ENCODE measurements at regions not wholly inside any gene's neighbourhood (a gene's known extent, or its start where the extent isn't known, plus 50 kb on each side); places are given as distances from the start of the nearest gene placed in this dataset.

DNA sequence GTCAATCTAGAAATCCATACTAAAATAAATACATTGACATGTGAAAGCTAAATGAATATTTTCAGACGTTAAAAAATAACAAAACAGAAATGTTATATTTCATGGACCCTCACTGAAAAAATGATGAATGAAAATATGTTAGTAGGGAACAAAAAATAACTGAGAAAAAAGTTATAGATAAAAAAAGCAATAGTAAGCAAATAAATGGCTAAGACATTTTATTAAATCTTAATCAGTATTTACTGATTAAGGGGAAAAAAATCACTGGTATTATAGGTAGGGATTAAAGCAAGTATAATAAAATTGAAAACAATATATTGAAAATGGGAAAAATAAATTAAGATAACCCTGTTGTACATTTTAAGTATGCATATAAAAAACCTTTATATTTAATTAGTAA is 468.1 kb upstream of the MANEA start:
- DNase-seq: no peak
- Histone ChIP-seq H3K36me3 (no peaks in the 10 kb centered on the region), H3K4me1 (no peaks in the 10 kb centered on the region), H3K4me3 (no peak overlapping the region), H3K9me3 (no peaks in the 10 kb centered on the region), H3K27ac (no peak overlapping the region), H3K27me3 (no peaks in the 10 kb centered on the region)
- WGBS, 2 donors: 65 to 68% methylated on average over 1 of the region's 1 CpG
- intact Hi-C loops (cut with DNase I): no loop called here
- no peak for TF ChIP-seq POLR2A (IDR thresholded peaks at IDR 0.05)

DNA sequence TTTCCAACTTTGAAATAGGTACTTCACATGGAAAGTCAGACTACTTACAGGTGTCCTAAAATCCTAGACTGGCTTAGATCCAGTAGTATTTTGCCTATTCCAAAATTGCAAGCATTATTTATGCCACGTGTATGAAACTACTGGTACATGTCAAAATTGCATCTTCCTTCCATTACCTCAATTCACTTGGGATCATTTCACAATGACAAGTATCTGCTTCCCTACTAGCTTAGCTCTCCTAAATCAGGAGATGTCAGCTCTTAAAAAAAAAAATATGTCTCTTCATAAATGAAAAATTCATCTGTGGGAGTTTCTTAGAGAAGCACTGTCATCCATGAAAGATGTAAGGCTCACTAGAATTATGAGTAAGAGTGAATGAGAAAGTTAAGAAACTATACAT is 466.6 kb upstream of the MANEA start:
- Histone ChIP-seq H3K27me3 (no peaks in the 10 kb centered on the region), H3K9me3 (no peaks in the 10 kb centered on the region), H3K27ac (no peak overlapping the region), H3K4me3 (no peak overlapping the region), H3K4me1 (no peaks in the 10 kb centered on the region), H3K36me3 (no peaks in the 10 kb centered on the region)
- intact Hi-C loops (cut with DNase I): no loop called here
- TF ChIP-seq EP300 (IDR thresholded peaks at IDR 0.05) (no peak), POLR2A (IDR thresholded peaks at IDR 0.05) (no peak), POLR2AphosphoS5 (IDR thresholded peaks at IDR 0.05) (no peak)
- TF ChIP-seq, protein P1, sequence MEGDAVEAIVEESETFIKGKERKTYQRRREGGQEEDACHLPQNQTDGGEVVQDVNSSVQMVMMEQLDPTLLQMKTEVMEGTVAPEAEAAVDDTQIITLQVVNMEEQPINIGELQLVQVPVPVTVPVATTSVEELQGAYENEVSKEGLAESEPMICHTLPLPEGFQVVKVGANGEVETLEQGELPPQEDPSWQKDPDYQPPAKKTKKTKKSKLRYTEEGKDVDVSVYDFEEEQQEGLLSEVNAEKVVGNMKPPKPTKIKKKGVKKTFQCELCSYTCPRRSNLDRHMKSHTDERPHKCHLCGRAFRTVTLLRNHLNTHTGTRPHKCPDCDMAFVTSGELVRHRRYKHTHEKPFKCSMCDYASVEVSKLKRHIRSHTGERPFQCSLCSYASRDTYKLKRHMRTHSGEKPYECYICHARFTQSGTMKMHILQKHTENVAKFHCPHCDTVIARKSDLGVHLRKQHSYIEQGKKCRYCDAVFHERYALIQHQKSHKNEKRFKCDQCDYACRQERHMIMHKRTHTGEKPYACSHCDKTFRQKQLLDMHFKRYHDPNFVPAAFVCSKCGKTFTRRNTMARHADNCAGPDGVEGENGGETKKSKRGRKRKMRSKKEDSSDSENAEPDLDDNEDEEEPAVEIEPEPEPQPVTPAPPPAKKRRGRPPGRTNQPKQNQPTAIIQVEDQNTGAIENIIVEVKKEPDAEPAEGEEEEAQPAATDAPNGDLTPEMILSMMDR (IDR thresholded peaks at IDR 0.05): no peak
- DNase-seq: no peak
- WGBS, 2 donors: 27 to 55% methylated on average over 1 of the region's 1 CpG

DNA sequence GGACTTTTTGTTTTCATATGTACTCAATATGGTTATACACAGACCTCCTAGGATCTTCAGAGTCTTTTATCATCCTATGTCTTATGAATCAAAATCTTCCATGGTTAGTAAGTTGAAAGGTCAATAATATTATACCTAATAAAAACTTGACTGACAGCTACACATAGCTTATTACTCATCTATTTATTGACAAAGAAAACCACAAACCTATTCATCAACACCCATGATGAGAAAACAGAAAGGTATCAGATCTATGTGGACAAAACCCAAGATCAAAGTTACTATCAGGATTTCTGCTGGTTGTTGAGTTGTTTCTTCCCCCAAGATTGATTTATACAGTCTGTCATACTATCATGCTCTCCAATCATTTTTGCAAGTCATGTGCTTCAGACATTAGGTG is 460.1 kb upstream of the MANEA start:
- TF ChIP-seq, protein P1 (IDR thresholded peaks at IDR 0.05): no peak
- TF ChIP-seq POLR2AphosphoS5 (IDR thresholded peaks at IDR 0.05) (no peak), EP300 (IDR thresholded peaks at IDR 0.05) (no peak), POLR2A (IDR thresholded peaks at IDR 0.05) (no peak)
- H3K4me1 ChIP-seq: no peaks in the 10 kb centered on the region
- no peak for DNase-seq
- H3K36me3 ChIP-seq: no peaks in the 10 kb centered on the region
- H3K27me3 ChIP-seq: no peaks in the 10 kb centered on the region
- no peak overlapping the region for H3K27ac ChIP-seq
- no peaks in the 10 kb centered on the region for H3K9me3 ChIP-seq
- intact Hi-C loops (cut with DNase I): no loop called here
- H3K4me3 ChIP-seq: no peak overlapping the region

DNA sequence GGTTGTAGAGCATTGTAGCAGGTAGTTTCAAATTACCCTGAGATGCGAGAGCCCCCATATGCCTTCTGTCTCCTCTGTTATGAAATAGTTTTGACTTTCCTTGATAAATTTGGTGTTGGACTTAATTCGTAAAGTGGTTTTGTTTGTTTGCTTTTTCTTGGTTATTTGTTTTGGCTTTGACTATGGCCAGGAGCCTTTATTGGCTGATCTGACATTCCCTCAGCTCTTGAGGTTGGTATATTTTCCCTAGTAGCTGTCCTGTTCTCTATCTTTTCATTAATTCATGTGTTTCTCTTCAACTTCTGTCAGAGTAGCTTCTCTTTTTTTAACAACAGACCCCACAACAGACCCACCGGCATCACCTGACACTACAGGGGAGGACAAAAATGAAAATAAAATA is 457.4 kb upstream of the MANEA start:
- no peak for DNase-seq
- Histone ChIP-seq H3K27ac (no peak overlapping the region), H3K27me3 (no peaks in the 10 kb centered on the region), H3K4me3 (no peak overlapping the region), H3K36me3 (no peaks in the 10 kb centered on the region), H3K9me3 (no peaks in the 10 kb centered on the region), H3K4me1 (no peaks in the 10 kb centered on the region)
- intact Hi-C loops (cut with DNase I): no loop called here
- no peak for TF ChIP-seq POLR2AphosphoS5 (IDR thresholded peaks at IDR 0.05)
- no peak for TF ChIP-seq EP300 (IDR thresholded peaks at IDR 0.05)
- no peak for TF ChIP-seq POLR2A (IDR thresholded peaks at IDR 0.05)
- 78 to 90% methylated on average over 3 of the region's 3 CpGs for whole genome bisulfite sequencing, 2 donors

DNA sequence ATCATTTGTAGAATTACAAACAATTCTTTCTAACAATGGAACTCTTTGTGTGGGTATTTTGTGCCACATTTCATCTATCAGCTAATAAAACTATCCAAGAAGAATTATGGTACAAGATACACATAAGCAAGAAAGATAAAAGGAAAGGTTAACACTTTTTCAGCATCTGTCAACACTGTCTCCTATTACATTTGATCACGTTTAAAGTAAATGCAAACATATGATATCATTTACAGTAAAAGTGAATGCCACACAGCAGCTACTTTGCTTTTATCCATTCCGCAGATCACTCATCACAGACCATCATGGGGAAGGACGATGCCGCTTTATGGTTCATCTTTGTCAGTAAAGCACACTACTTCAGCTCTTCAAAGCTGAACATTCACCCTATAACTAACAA is 456.4 kb upstream of the MANEA start:
- Histone ChIP-seq H3K4me3 (no peak overlapping the region), H3K9me3 (no peaks in the 10 kb centered on the region), H3K27me3 (no peaks in the 10 kb centered on the region), H3K4me1 (no peaks in the 10 kb centered on the region), H3K27ac (no peak overlapping the region), H3K36me3 (no peaks in the 10 kb centered on the region)
- TF ChIP-seq, protein P1 (IDR thresholded peaks at IDR 0.05): no peak
- no peak for TF ChIP-seq EP300 (IDR thresholded peaks at IDR 0.05)
- no peak for TF ChIP-seq POLR2A (IDR thresholded peaks at IDR 0.05)
- TF ChIP-seq POLR2AphosphoS5 (IDR thresholded peaks at IDR 0.05): no peak
- intact Hi-C loops (cut with DNase I): no loop called here
- WGBS, 2 donors: 29 to 74% methylated on average over 4 of the region's 4 CpGs
- DNase-seq: no peak

DNA sequence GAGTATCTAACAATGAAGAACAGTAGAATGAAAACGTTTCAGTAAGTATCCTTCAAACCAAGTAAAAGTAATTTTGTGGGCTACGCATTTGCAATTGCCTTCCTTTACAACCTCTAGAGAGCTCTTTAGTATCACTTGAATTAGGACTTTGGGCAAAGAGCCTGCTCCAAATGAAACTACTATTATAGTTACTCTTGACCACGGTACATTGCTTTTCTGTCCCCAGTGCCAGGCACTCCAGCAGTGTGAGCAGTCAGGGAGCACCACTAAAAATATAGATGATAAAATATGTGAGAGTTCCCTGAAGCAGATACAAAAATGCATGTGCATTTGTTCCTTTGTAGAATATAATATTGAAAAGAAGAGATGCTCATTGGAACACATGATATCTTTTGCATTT is 450.1 kb upstream of the MANEA start:
- Histone ChIP-seq H3K4me1 (no peaks in the 10 kb centered on the region), H3K4me3 (no peak overlapping the region), H3K27me3 (no peaks in the 10 kb centered on the region), H3K27ac (no peak overlapping the region), H3K9me3 (no peaks in the 10 kb centered on the region), H3K36me3 (no peaks in the 10 kb centered on the region)
- DNase-seq: no peak
- intact Hi-C loops (cut with DNase I): no loop called here
- TF ChIP-seq POLR2AphosphoS5 (IDR thresholded peaks at IDR 0.05) (no peak), EP300 (IDR thresholded peaks at IDR 0.05) (no peak), POLR2A (IDR thresholded peaks at IDR 0.05) (no peak)
- TF ChIP-seq, protein P1 (IDR thresholded peaks at IDR 0.05): no peak
- WGBS, 2 donors: 62 to 82% methylated on average over 3 of the region's 3 CpGs
